PFSK-1 (cell line): ENCODE measurements at regions not wholly inside any gene's neighbourhood (a gene's known extent, or its start where the extent isn't known, plus 50 kb on each side); places are given as distances from the start of the nearest gene placed in this dataset.

ENCODE experiments used
- FOXP2 ChIP-seq: optimal IDR thresholded peaks from 2 replicates; pipeline ENCODE3; 2011; ENCODE audit warnings: borderline replicate concordance, control low read depth, inconsistent platforms; ENCODE audit not compliant: insufficient read depth; ENCODE audit errors: extremely low read length, extremely low read depth
- POLR2AphosphoS5 ChIP-seq: IDR thresholded peaks from 2 replicates; pipeline ENCODE4 v1.6.1; 2012; ENCODE audit warnings: low read depth, mild to moderate bottlenecking, control low read depth, low read length, moderate library complexity
- REST ChIP-seq, 2 experiments: IDR thresholded peaks; 2 replicates each; pipeline versions ENCODE4 v1.6.1 to v1.8.0; 2011 to 2012; ENCODE audit warnings: low read depth in 2 of 2, low read length in 2 of 2, control low read depth in 1 of 2, inconsistent platforms in 1 of 2, mild to moderate bottlenecking in 1 of 2, moderate library complexity in 1 of 2; ENCODE audit not compliant: insufficient read depth in 1 of 2
- TAF1 ChIP-seq: IDR thresholded peaks from 2 replicates; pipeline ENCODE4 v1.6.1; 2012; ENCODE audit warnings: low read length, control low read depth, borderline replicate concordance; ENCODE audit not compliant: insufficient read depth

GRCh38 chr4:156615066-156615531 is 356.5 kb downstream of the PDGFC start:
- 0 out of 4 replicates have a peak, but pooled peaks of 1 of the 2 experiments have one; percentile 22 for TF ChIP-seq REST (IDR thresholded peaks at IDR 0.05; ENCODE audit: insufficient read depth in 1 of 2, low read depth in 2 of 2, low read length in 2 of 2)
- no peak for TF ChIP-seq POLR2AphosphoS5
- no peak for TF ChIP-seq FOXP2
- no peak for TF ChIP-seq TAF1
